ENCODE measurements at regions not wholly inside any gene's neighbourhood (a gene's known extent, or its start where the extent isn't known, plus 50 kb on each side); places are given as distances from the start of the nearest gene placed in this dataset.

DNA sequence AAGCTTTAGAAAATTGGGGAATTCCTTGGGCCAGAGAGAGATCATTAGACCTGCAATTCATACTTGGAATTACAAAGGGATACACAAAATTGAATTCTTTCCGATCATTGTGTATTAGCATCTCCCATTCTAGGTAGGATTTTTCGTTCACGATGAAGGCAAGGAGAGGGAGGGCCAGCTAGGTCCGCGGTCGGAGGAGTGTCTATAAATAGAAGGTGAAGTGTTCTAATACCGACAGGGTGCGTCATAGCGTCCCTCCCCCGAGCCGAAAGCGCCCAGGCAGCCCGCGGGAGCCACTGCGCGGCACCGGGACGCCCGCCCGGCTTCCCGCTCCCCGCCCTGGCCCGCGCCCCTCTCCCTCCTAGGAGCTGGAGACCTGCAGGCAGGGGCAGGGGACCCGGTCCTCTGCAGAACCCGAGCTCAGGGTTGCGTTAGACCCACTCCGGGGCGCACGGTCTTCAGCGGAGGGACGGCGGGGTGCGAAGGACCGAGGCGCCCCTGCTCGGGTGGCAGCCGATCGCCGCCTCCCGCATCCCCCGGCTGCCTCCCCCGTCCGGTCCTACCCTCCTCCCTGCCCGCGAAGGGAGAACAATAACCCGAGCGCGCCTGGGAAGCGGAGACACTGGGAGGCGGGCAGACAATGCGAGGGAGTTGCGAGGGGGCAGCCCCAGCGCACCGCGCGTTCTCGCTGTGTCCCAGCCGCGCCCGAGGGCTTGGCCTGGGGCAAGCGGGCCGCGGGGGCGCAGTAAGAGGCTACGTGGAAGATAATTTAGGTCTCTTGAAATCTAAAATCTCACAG lies 114.2 kb upstream of the SERTAD2 start (continued):
- TF ChIP-seq SOX15 (CRISPR knock-in tag; IDR thresholded peaks at IDR 0.05) (no peak), ZNF317 (CRISPR knock-in tag; IDR thresholded peaks at IDR 0.05; ENCODE audit: borderline replicate concordance, low read depth) (no peak), NR1H2 (CRISPR knock-in tag; IDR thresholded peaks at IDR 0.05) (no peak), NR3C1 (CRISPR knock-in tag; conservative IDR thresholded peaks at IDR 0.05; ENCODE audit: low read depth) (no peak), ZNF423 (CRISPR knock-in tag; IDR thresholded peaks at IDR 0.05) (no peak; the same call in 1 of the 2 replicates), SMAD4 (CRISPR knock-in tag; IDR thresholded peaks at IDR 0.05) (no peak), ZNF138 (CRISPR knock-in tag; conservative IDR thresholded peaks at IDR 0.05) (no peak), TEAD1 (CRISPR knock-in tag; IDR thresholded peaks at IDR 0.05) (peak; percentile 41; the same call in 1 of the 2 replicates), ZNF232 (CRISPR knock-in tag; IDR thresholded peaks at IDR 0.05) (peak; percentile 56; the same call in 1 of the 2 replicates), TCF7 (CRISPR knock-in tag; IDR thresholded peaks at IDR 0.05; ENCODE audit: low read depth) (no peak), PRRX2 (CRISPR knock-in tag; IDR thresholded peaks at IDR 0.05) (no peak), GTF2I (CRISPR knock-in tag; conservative IDR thresholded peaks at IDR 0.05) (no peak), NFATC4 (CRISPR knock-in tag; IDR thresholded peaks at IDR 0.05) (no peak), JUN (CRISPR knock-in tag; IDR thresholded peaks at IDR 0.05) (no peak), NFYB (CRISPR knock-in tag; conservative IDR thresholded peaks at IDR 0.05; ENCODE audit: low read depth) (no peak)
- TF ChIP-seq, protein P1, sequence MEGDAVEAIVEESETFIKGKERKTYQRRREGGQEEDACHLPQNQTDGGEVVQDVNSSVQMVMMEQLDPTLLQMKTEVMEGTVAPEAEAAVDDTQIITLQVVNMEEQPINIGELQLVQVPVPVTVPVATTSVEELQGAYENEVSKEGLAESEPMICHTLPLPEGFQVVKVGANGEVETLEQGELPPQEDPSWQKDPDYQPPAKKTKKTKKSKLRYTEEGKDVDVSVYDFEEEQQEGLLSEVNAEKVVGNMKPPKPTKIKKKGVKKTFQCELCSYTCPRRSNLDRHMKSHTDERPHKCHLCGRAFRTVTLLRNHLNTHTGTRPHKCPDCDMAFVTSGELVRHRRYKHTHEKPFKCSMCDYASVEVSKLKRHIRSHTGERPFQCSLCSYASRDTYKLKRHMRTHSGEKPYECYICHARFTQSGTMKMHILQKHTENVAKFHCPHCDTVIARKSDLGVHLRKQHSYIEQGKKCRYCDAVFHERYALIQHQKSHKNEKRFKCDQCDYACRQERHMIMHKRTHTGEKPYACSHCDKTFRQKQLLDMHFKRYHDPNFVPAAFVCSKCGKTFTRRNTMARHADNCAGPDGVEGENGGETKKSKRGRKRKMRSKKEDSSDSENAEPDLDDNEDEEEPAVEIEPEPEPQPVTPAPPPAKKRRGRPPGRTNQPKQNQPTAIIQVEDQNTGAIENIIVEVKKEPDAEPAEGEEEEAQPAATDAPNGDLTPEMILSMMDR (IDR thresholded peaks at IDR 0.05) = no peak
- TF ChIP-seq, protein P2, sequence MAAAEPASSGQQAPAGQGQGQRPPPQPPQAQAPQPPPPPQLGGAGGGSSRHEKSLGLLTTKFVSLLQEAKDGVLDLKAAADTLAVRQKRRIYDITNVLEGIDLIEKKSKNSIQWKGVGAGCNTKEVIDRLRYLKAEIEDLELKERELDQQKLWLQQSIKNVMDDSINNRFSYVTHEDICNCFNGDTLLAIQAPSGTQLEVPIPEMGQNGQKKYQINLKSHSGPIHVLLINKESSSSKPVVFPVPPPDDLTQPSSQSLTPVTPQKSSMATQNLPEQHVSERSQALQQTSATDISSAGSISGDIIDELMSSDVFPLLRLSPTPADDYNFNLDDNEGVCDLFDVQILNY (CRISPR knock-in tag; IDR thresholded peaks at IDR 0.05) = peak; percentile 75; the same call in 1 of the 2 replicates
- TF ChIP-seq, protein P3, sequence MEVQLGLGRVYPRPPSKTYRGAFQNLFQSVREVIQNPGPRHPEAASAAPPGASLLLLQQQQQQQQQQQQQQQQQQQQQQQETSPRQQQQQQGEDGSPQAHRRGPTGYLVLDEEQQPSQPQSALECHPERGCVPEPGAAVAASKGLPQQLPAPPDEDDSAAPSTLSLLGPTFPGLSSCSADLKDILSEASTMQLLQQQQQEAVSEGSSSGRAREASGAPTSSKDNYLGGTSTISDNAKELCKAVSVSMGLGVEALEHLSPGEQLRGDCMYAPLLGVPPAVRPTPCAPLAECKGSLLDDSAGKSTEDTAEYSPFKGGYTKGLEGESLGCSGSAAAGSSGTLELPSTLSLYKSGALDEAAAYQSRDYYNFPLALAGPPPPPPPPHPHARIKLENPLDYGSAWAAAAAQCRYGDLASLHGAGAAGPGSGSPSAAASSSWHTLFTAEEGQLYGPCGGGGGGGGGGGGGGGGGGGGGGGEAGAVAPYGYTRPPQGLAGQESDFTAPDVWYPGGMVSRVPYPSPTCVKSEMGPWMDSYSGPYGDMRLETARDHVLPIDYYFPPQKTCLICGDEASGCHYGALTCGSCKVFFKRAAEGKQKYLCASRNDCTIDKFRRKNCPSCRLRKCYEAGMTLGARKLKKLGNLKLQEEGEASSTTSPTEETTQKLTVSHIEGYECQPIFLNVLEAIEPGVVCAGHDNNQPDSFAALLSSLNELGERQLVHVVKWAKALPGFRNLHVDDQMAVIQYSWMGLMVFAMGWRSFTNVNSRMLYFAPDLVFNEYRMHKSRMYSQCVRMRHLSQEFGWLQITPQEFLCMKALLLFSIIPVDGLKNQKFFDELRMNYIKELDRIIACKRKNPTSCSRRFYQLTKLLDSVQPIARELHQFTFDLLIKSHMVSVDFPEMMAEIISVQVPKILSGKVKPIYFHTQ (CRISPR knock-in tag; IDR thresholded peaks at IDR 0.05) = no peak
- TF ChIP-seq, protein P4, sequence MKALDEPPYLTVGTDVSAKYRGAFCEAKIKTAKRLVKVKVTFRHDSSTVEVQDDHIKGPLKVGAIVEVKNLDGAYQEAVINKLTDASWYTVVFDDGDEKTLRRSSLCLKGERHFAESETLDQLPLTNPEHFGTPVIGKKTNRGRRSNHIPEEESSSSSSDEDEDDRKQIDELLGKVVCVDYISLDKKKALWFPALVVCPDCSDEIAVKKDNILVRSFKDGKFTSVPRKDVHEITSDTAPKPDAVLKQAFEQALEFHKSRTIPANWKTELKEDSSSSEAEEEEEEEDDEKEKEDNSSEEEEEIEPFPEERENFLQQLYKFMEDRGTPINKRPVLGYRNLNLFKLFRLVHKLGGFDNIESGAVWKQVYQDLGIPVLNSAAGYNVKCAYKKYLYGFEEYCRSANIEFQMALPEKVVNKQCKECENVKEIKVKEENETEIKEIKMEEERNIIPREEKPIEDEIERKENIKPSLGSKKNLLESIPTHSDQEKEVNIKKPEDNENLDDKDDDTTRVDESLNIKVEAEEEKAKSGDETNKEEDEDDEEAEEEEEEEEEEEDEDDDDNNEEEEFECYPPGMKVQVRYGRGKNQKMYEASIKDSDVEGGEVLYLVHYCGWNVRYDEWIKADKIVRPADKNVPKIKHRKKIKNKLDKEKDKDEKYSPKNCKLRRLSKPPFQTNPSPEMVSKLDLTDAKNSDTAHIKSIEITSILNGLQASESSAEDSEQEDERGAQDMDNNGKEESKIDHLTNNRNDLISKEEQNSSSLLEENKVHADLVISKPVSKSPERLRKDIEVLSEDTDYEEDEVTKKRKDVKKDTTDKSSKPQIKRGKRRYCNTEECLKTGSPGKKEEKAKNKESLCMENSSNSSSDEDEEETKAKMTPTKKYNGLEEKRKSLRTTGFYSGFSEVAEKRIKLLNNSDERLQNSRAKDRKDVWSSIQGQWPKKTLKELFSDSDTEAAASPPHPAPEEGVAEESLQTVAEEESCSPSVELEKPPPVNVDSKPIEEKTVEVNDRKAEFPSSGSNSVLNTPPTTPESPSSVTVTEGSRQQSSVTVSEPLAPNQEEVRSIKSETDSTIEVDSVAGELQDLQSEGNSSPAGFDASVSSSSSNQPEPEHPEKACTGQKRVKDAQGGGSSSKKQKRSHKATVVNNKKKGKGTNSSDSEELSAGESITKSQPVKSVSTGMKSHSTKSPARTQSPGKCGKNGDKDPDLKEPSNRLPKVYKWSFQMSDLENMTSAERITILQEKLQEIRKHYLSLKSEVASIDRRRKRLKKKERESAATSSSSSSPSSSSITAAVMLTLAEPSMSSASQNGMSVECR (CRISPR knock-in tag; IDR thresholded peaks at IDR 0.05; ENCODE audit: borderline replicate concordance) = no peak; the same call in 1 of the 2 replicates
- TF ChIP-seq, protein P5, sequence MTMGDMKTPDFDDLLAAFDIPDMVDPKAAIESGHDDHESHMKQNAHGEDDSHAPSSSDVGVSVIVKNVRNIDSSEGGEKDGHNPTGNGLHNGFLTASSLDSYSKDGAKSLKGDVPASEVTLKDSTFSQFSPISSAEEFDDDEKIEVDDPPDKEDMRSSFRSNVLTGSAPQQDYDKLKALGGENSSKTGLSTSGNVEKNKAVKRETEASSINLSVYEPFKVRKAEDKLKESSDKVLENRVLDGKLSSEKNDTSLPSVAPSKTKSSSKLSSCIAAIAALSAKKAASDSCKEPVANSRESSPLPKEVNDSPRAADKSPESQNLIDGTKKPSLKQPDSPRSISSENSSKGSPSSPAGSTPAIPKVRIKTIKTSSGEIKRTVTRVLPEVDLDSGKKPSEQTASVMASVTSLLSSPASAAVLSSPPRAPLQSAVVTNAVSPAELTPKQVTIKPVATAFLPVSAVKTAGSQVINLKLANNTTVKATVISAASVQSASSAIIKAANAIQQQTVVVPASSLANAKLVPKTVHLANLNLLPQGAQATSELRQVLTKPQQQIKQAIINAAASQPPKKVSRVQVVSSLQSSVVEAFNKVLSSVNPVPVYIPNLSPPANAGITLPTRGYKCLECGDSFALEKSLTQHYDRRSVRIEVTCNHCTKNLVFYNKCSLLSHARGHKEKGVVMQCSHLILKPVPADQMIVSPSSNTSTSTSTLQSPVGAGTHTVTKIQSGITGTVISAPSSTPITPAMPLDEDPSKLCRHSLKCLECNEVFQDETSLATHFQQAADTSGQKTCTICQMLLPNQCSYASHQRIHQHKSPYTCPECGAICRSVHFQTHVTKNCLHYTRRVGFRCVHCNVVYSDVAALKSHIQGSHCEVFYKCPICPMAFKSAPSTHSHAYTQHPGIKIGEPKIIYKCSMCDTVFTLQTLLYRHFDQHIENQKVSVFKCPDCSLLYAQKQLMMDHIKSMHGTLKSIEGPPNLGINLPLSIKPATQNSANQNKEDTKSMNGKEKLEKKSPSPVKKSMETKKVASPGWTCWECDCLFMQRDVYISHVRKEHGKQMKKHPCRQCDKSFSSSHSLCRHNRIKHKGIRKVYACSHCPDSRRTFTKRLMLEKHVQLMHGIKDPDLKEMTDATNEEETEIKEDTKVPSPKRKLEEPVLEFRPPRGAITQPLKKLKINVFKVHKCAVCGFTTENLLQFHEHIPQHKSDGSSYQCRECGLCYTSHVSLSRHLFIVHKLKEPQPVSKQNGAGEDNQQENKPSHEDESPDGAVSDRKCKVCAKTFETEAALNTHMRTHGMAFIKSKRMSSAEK (CRISPR knock-in tag; IDR thresholded peaks at IDR 0.05; ENCODE audit: borderline replicate concordance) = no peak
- TF ChIP-seq, protein P6, sequence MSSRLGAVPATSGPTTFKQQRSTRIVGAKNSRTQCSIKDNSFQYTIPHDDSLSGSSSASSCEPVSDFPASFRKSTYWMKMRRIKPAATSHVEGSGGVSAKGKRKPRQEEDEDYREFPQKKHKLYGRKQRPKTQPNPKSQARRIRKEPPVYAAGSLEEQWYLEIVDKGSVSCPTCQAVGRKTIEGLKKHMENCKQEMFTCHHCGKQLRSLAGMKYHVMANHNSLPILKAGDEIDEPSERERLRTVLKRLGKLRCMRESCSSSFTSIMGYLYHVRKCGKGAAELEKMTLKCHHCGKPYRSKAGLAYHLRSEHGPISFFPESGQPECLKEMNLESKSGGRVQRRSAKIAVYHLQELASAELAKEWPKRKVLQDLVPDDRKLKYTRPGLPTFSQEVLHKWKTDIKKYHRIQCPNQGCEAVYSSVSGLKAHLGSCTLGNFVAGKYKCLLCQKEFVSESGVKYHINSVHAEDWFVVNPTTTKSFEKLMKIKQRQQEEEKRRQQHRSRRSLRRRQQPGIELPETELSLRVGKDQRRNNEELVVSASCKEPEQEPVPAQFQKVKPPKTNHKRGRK (CRISPR knock-in tag; IDR thresholded peaks at IDR 0.05; ENCODE audit: borderline replicate concordance) = no peak
- TF ChIP-seq, protein P7, sequence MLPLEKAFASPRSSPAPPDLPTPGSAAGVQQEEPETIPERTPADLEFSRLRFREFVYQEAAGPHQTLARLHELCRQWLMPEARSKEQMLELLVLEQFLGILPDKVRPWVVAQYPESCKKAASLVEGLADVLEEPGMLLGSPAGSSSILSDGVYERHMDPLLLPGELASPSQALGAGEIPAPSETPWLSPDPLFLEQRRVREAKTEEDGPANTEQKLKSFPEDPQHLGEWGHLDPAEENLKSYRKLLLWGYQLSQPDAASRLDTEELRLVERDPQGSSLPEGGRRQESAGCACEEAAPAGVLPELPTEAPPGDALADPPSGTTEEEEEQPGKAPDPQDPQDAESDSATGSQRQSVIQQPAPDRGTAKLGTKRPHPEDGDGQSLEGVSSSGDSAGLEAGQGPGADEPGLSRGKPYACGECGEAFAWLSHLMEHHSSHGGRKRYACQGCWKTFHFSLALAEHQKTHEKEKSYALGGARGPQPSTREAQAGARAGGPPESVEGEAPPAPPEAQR (CRISPR knock-in tag; IDR thresholded peaks at IDR 0.05) = no peak

Measured in WTC11 (cell line).